ENCODE measurements at regions not wholly inside any gene's neighbourhood (a gene's known extent, or its start where the extent isn't known, plus 50 kb on each side); places are given as distances from the start of the nearest gene placed in this dataset.

GRCh38 chr14:100638211-100638855, 51.1 kb upstream of the BEGAIN start:
- no peak for TF ChIP-seq RCOR1 (IDR thresholded peaks at IDR 0.05; ENCODE audit: low read depth, low read length)
- no peak for TF ChIP-seq EP300 (IDR thresholded peaks at IDR 0.05)
- no peak for TF ChIP-seq CTCF (IDR thresholded peaks at IDR 0.05)
- TF ChIP-seq E2F6 (IDR thresholded peaks at IDR 0.05; ENCODE audit: borderline replicate concordance, low read depth) = no peak
- no peak for TF ChIP-seq USF2 (IDR thresholded peaks at IDR 0.05)
- no peak for TF ChIP-seq TP53 (CRISPR knock-in tag; IDR thresholded peaks at IDR 0.05)

Data from A549 (cell line).